Fibroblast of lung (primary cell): ENCODE measurements at regions not wholly inside any gene's neighbourhood (a gene's known extent, or its start where the extent isn't known, plus 50 kb on each side); places are given as distances from the start of the nearest gene placed in this dataset.

Source experiments
- CTCF ChIP-seq, 2 donors: IDR thresholded peaks in 1 of 2; conservative IDR thresholded peaks in 1 of 2; 1 replicate in 1 of 2; 2 replicates in 1 of 2; pipeline ENCODE4 v1.5.1; 2011 to 2012; ENCODE audit warnings: low read length in 2 of 2, control low read depth in 1 of 2, inconsistent platforms in 1 of 2, low read depth in 1 of 2, mild to moderate bottlenecking in 1 of 2
- EZH2 ChIP-seq: IDR thresholded peaks from 2 replicates; pipeline ENCODE4 v1.5.1; 2012; ENCODE audit warnings: low read length, control low read depth, mild to moderate bottlenecking; ENCODE audit errors: missing control alignments

- TF ChIP-seq CTCF (conservative IDR thresholded peaks at IDR 0.05 in 1 of 2, IDR thresholded peaks at IDR 0.05 in 1 of 2; ENCODE audit: low read depth in 1 of 2, low read length in 2 of 2) (no peak), EZH2 (no peak)
Observed at GRCh38 chr22:22068657-22069056, 86.1 kb upstream of the TOP3B start.
